GOT3 (cell line): ENCODE measurements at regions not wholly inside any gene's neighbourhood (a gene's known extent, or its start where the extent isn't known, plus 50 kb on each side); places are given as distances from the start of the nearest gene placed in this dataset.

Experiments used
- DNase-seq: peaks from one replicate; lab custom pipeline; 2025; ENCODE audit warnings: mixed read lengths; lab: John Stamatoyannopoulos, UW

DNA sequence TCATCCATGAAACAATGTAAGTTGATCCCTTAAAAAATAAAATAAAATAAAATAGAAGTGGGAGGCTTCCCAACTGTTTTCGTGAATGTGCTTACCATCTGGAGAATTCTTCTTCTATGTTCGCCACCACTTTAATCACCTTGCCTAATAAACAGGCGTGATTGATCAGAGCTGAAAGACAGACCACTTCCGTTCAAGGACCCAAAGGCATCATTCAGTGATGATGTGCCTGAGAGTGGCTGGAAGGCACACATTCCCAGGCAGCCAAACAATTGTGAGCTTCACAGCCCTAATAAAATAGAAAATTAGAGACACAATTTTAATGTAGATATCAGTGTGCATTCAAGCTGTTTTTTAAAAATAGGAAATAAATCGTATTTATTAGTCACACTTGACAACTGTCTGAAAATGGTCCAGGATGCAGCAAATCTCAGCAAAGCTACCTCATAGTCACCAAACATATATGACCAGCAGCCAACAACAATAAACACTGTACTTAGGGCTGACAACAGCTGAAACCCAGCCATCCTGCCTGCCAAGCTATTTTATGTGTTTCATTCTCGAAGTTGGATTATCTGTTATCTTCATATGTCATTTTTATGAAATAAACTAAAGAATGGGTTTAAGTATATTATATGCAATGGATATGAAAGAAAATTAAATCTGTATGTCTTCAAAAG, 163.2 kb upstream of the FAM9B start:
- no peak for DNase-seq

DNA sequence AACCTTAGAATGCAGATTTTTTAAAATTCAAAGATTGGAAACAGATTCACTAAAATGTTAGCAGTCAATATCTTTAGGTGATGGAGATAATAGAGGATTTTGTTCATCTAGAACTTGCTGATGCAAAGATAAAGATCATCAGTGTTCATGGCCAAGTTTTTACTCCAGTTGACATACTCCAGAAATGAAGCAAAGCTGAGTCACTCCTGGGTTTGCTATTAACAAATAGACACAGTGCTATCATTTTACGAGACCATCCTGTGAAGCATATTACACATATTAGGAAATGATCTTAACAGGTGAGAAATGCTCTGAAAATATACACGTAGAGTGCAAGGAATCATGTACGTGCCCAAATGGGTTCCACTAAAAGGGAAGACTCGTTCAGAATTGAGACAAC, 170.6 kb upstream of the FAM9B start:
- no peak for DNase-seq

- DNase-seq: no peak
Measured at GRCh38 chrX:9205599-9206223, 171.8 kb upstream of the FAM9B start.

DNA sequence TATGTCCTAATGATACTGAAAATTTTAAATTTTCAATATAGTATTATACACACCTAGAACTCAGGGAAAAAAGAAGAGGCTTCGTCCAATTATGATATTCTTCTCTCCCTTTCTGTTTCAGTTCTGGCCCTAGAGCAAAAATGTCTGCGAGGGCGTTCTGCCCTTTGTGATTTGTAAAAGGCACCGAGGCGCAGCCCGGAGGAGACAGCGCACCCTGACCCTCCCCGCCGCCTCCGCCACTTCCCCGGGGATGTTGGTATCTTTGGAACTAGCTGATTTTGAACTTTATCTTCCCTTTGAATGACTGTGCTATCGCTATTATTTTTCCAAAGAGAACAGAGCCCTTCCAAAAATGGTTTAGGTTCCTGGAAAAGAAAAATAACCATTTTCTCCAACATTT, 173.2 kb upstream of the FAM9B start:
- DNase-seq: no peak

- DNase-seq: no peak
Measured at GRCh38 chrX:9211269-9211668, 177.3 kb upstream of the FAM9B start.

DNA sequence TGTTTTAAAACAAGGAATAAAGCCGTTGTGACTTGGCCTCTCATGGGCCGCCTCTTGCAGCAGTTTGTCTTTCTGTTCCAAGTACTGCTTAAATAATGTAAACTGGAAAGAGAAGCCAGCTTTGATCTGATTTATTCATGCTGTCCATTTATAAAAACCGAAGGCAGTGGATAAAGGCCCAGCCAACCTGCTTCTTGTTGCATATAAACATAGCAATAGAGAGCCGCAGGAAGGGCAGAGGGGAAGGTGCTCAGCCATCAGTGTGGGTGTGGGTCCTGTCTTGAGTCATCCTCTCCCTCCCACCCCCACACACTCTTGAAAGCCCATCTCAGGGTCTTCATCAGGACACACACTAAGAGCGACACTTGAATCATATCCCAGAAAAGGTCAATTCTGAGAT, 187.9 kb upstream of the FAM9B start:
- no peak for DNase-seq

- no peak for DNase-seq
Measured at GRCh38 chrX:9222299-9222698, 188.4 kb upstream of the FAM9B start.

DNA sequence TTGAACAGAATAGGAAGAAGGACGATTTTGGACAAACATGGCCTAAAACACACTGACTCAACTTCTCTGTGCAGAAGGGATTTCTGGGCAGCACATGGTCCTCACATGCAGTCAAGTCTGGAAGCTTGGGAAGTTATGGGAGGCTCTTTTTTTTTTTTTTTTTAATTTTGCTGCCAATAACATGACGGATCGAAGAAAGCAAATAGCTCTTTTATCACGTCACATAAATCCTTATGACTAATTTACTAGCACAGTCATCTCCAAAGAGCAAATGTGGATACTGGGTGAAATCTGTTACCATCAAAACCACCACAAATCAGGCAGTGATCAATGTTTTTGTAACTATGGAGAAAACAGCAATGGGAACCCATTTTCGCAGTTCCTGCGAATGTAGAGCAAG, 193.3 kb upstream of the FAM9B start:
- DNase-seq: no peak

DNA sequence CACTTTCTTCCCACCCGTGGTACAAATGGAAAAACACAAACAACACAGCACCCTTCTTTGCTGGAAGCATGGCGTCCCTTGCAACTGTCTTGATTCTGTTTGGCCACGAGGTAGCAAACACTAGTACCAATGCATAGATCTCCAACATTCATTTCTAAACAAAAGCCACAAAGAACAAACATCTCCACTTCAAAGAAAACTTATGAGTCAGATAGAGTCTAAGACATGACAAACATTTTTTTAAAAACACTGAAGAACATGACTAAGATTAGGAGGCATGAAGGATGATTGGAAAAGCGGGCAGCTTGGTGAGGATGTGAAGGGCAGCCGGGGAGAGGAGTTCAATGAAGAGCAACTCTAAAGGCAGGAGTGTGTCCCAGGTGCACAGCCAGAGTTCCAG, 197.6 kb upstream of the FAM9B start:
- DNase-seq: no peak

DNA sequence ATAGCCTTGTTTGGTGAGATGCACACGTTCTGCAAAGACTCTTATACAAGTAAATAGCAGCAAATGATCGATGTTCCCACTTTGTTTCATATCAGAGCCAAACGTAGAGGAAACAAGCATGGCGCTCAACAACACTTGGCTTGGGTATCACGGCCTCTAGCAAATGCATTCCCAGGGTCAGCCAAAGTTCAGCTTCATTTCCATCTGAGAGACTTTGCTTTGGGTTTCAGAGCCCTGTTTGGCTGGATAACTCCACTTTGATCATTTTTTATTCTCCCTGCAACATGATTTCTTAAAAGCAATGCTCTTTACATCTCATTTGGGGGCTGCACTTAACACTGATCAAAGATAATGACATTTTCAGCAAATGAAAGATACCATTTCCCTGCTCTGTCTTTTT, 199.2 kb upstream of the FAM9B start:
- no peak for DNase-seq

DNA sequence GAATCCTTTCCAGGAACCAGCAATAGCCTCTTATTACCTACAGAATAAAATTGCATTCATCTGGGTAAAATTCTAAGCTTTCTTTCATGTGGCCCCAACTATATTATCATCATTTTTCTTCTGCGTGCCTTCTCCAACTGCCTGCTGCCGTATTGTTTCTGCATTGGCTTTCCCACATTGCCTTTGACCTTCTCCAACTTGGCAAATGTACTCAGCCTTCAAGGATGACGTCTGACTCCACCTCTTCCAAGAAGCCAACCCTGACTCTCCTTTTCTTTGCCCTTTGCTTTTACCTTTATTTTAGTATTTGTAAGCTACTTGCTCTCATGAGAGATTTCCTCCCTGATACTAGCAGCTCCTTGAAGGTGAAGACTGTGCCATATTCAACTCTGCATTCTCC, 200.4 kb upstream of the FAM9B start:
- no peak for DNase-seq

DNA sequence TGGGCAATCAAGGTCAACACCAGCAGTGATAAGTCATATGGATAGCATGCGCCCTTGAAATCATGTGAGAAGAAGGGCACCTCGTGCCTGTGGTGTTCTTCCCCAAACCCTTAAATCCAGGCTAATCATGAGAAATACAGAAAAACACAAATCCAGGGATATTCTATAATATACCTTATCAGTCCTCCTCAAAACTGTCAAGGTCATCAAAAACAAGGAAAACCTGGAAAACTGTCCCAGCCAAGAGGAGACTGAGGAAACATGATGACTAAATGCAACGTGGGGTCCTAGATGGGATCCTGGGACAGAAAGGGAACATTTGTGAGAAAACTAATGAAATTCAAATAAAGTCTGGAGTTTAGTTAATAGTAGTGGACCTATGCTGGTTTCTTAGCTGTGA, 201.8 kb upstream of the FAM9B start:
- DNase-seq: no peak

DNA sequence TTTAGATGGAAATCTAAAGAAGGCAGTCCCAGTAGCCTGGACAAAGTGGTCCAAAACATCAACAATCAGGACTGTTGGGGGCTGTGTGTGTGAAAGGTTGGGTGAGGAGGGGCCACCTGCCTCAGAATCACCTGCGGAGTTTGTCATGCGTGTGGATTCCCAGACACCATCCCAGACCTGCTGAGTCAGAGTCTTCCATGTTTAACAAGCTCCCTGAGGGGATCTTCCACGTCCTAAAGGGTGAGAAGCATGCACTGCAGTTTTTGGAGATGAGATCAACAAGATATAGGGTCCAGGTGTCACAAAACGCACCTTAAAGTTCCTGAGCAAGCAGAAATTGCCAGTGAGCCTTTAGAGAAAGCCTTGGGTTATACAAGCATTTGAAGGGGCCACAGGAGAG, 207.0 kb upstream of the FAM9B start:
- no peak for DNase-seq

DNA sequence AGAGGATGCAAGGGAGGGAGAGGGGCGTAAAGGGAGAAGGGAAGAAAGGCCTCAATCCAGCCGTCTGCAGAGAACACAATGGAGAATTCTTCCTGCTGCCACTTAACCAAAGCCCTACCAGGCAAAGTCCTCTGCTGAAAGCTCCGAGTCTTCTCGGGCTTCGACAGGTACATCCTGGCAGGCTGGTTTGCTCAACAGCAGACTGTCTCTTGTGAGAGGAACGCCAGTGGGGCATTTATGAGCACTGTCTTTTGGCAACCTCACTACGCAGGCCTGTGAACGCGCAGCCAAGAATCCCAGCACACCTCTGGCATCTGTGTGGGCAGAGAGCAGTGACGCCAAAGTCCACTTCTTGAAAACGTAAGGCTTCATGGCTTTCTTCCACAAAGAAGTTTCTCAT, 207.5 kb upstream of the FAM9B start:
- no peak for DNase-seq

DNA sequence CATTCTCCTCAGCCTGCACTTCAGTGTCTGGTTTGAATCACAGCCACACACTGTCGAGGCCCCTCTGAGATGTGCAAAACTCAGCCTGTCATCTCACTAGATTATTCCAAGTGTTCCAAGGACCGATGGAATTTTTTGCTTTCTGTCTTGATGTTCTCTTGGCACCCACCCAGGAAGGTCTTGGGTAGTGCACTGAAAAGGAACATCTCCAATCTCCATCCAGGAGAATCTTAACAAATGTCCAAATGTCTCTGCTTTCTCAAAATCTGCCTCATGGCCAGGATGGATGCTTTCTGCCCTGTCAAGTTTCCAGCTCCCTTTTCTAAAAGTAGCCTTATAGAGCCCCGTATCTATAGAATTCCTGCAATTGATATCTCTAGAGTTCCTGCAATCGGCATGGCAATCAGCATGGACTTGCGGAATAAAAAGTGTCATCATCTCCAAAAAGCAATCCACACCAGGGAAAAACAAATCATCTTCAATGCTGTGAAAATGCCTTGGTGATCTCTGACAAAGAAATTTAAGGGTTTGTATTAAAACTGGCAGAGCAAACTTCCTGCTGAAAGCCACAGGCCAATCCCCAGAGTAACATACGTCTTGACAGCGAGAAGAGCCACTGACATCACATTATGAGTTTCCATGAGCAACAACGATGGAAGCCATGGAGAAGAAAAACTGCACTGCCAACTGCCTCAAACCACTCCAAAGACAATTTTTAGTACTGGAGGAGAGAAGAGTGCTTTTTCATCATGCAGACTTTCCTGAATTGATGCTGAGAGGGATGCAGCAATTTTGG, 215.3 kb upstream of the FAM9B start:
- DNase-seq: no peak

DNA sequence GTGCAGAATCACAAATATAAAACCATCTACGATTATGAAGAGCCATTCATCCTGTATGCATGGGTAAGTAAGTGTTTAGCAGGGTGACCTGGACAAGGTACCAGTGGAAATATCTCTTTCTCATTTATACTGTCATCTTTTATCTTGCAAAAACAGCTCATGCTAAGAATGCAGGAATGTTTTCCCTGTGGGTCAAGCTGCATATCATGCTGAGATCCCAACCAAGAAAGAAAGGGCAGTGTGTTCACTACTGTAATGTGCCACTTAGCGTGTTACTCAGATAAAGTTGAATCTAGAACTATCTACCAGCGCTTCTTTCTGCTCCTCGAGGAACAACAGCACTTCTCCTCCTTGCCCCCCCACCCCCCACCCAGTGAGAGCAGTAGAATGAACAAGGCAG, 212.7 kb upstream of the TBL1X start:
- no peak for DNase-seq

- DNase-seq: no peak
Measured at GRCh38 chrX:9253211-9253610, 211.6 kb upstream of the TBL1X start.

GRCh38 chrX:9257718-9258420, 207.0 kb upstream of the TBL1X start:
- no peak for DNase-seq

DNA sequence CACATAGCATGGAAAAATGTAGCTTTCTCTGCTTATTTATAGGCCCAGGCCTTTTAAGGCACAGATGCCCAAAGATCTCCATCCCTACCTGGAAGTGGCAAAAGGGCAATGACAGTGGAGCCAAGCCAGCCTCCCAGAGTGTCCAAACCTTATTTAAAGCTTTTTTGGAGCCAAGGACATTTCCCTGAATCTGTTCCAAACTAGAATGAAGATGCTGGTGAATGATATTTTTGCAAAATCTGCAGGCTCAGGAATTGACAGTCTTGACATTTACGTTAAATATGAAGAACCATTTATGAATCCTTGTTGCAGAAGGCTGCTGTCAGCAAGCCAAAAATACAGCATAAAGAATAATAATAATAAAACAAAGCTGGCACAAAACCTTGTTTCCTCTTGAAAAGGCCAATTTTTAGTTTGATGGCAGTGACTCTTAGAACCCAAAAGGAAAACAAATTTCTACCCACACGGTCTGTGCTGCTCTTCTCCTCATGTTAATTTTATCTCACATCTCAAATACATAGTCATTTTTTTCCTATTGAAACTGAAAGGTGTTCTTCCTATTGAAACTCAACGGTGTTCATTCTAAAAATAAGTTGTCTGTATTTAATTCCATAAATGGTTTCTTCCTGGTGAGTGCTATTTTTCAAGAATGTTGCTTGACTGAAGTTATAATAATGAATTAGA, 206.3 kb upstream of the TBL1X start:
- DNase-seq: no peak

DNA sequence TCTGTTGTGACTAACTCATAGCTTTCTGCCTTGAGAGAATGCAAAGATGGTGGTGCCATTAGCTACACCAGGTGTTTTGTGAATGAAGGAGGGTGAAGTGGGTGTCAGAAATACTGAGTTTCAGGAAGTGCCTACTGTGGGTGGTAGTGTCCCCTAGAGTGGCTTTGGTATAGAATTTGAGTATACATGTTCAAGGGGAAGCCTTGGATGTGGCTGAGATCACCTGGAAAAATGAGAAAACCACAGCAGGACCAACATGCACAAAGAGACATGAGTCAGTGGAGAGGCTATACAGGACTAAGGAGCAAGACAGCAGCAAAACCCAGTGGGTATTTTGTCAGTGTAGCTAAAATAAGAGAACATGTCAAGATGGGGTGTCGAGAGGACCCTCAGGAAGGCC, 204.3 kb upstream of the TBL1X start:
- no peak for DNase-seq

DNA sequence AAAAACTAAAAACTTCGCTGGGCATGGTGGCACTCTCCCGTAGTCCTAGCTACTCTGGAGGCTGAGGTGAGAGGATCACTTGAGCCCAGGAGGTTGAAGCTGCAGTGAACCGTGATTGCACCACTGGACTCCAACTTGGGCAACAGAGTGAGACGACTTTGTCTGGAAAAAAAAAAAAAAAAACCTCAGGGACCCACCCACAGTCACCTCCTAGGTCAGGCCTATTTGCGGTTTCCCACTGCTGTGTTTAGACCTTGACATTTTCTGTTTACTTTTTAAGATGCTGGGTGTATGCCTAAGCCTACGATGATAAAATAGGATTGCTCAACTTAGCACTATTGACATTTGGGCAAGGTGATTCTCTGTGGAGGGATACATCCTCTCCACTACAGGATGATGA, 197.4 kb upstream of the TBL1X start:
- DNase-seq: no peak

DNA sequence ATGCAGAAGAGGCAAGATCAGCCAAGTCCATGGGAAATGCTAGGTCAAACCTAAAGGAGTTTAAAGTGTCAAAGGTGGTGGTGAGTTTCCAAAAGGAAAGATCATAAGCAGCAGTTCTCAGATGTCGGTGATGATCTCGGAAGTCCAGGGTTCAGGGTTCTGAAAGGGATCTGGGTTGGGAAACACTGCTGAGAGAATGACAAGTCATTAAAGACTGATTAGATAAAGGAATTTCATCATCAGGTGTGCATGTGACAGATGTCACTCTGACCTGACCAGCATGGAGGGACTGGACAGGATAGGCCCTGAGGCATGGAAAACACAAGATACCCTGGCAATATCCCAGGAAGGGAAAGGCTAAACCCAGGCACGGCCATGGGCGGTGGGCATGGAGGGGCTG, 195.7 kb upstream of the TBL1X start:
- no peak for DNase-seq
